Small intestine (tissue), 7 donors: ENCODE measurements at regions not wholly inside any gene's neighbourhood (a gene's known extent, or its start where the extent isn't known, plus 50 kb on each side); places are given as distances from the start of the nearest gene placed in this dataset.

ENCODE experiments used
- DNase-seq, 2 donors: peaks; one replicate each; pipeline versions ENCODE4 v3.0.0 to v3.0.0-alpha.2; 2013
- FAIRE-seq: peaks from 2 replicates; lab custom pipeline; 2012; peaks lifted over from hg19 to GRCh38; lab: Jason Lieb, UNC
- H3K27ac ChIP-seq, 3 donors: one replicate each; pipeline ENCODE4 v1.5.1; 2013; ENCODE audit warnings: low read length in 2 of 3, mild to moderate bottlenecking in 2 of 3, control low read depth in 1 of 3, inconsistent platforms in 1 of 3, low read depth in 1 of 3, moderate library complexity in 1 of 3
- H3K27me3 ChIP-seq, 3 donors: one replicate each; pipeline ENCODE4 v1.6.1; 2013; ENCODE audit warnings: low read length in 3 of 3, inconsistent platforms in 1 of 3; ENCODE audit not compliant: control insufficient read depth in 3 of 3, insufficient read depth in 3 of 3
- H3K36me3 ChIP-seq, 3 donors: one replicate each; pipeline ENCODE4 v1.6.1; 2013; ENCODE audit warnings: low read length in 3 of 3, inconsistent platforms in 1 of 3, low read depth in 1 of 3, mild to moderate bottlenecking in 1 of 3, moderate library complexity in 1 of 3; ENCODE audit not compliant: control insufficient read depth in 3 of 3, insufficient read depth in 2 of 3
- H3K4me1 ChIP-seq, 3 donors: one replicate each; pipeline ENCODE4 v1.6.1; 2013; ENCODE audit warnings: low read length in 2 of 3, inconsistent platforms in 1 of 3, low read depth in 1 of 3, mild to moderate bottlenecking in 1 of 3, moderate library complexity in 1 of 3; ENCODE audit not compliant: control insufficient read depth in 3 of 3, insufficient read depth in 2 of 3
- H3K4me3 ChIP-seq, 3 donors: one replicate each; pipeline ENCODE4 v1.5.1; 2013; ENCODE audit warnings: low read length in 3 of 3, control low read depth in 1 of 3, inconsistent platforms in 1 of 3, low read depth in 1 of 3, mild to moderate bottlenecking in 1 of 3, moderate library complexity in 1 of 3
- H3K9me3 ChIP-seq, 2 donors: one replicate each; pipeline ENCODE4 v1.6.1; 2013; ENCODE audit warnings: low read depth in 1 of 2, low read length in 1 of 2; ENCODE audit not compliant: control insufficient read depth in 2 of 2, insufficient read depth in 1 of 2
- WGBS, 3 donors: extraction: QIAGEN DNeasy Blood & Tissue Kit; methylation state at CpG; one replicate each; pipeline ENCODE4 v1.1.7; 2013; 5-methylcytosine and 5-hydroxymethylcytosine counted together
- donor health status: healthy with polysubstance abuse.
- donor health status: control.
- donor health status: control.
- donor health status: Bipolar disorder and iron deficiency.
- donor health status: healthy.

DNA sequence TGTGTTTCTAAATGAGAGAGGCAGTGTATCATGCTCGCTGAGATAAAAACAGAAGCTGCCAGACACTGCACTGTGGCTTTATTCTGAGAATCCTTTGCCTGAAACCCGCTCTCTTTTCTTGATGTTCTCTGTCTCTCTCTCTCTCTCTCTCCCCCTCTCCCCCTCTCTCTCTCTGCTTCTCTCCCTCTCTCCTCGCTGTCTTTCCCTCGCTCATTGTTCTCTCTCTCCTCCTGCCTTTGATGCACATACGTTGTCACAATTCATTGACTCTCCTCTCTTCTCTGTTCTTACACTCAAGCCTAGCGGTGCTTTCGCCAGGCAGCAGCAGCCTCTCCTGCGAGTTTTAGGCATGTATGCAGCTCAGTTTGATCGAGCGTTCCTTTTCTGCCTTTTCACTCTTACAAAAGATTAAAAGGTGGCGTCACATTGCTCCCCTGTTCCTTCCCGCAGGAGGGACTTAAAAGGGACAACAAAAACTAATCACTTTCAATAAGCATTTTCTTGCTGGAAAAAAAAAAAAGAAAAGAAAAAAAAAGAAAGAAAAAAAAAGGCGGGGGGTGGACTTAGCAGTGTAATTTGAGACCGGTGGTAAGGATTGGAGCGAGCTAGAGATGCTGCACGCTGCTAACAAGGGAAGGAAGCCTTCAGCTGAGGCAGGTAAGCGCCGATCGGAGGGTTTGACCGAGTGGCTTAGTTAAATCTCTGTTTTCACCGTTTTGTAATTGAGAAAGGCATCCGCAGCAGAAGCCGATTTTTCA is 717.9 kb upstream of the WWC1 start:
- peaks cover 0 to 21% (median 8%) of the 10 kb centered on the region in 3 donors for H3K27me3 ChIP-seq
- no peak overlapping the region for H3K27ac ChIP-seq
- WGBS, 3 donors = 2 to 4% (median 3%) methylated on average over 23 of the region's 23 CpGs
- peak; percentile 2 to 11 for DNase-seq
- H3K4me3 ChIP-seq = peak overlapping the region in 1 of 3 donors; percentile 12
- no peaks in the 10 kb centered on the region for H3K36me3 ChIP-seq
- FAIRE-seq = no peak
- no peaks in the 10 kb centered on the region for H3K4me1 ChIP-seq
- no peaks in the 10 kb centered on the region for H3K9me3 ChIP-seq

DNA sequence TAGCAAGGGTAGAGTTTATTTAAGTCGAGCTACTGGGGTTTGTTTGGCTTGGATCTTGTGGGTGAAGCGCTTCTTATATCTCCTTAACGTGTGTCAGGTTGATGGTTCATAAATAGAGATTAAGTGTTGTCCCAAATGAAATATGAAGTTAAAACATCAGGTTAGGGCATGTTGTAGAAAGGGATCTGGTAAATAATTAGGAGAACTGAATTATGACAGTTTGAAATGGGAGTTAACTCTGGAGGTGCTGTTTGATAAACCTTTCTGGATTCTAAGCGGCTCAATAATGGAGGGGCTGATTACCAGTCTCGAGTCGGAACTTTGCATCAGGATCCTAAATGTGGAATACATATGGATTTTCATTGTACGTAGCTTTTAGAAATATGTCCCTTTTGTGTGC is 717.0 kb upstream of the WWC1 start:
- FAIRE-seq (no peak), DNase-seq (no peak)
- WGBS, 3 donors = 34 to 44% (median 42%) methylated on average over 7 of the region's 7 CpGs
- Histone ChIP-seq H3K4me1 (no peaks in the 10 kb centered on the region), H3K27me3 (peaks cover 0 to 21% (median 8%) of the 10 kb centered on the region in 3 donors), H3K36me3 (no peaks in the 10 kb centered on the region), H3K4me3 (no peak overlapping the region), H3K9me3 (no peaks in the 10 kb centered on the region), H3K27ac (no peak overlapping the region)

DNA sequence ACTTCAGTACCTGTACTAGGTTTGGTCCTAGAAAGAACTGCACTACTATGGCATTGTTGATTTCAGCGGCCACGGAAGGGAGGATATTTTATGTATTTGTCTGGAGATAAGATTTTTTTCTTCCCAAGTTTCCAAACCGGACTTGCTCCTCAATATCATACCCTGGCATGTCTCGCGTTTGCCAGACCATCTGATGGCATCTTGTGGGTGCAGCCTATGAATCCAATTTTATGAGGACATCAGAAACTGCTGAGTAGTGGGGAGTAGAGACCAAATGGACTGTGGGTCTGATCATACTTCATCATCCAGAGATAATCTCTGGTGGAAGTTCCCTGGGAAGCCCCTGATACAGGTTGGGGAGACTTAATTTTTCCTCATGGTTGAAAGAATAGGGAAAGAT is 716.1 kb upstream of the WWC1 start:
- Histone ChIP-seq H3K36me3 (no peaks in the 10 kb centered on the region), H3K27ac (no peak overlapping the region), H3K4me1 (no peaks in the 10 kb centered on the region), H3K4me3 (no peak overlapping the region), H3K27me3 (peaks cover 0 to 21% (median 8%) of the 10 kb centered on the region in 3 donors), H3K9me3 (no peaks in the 10 kb centered on the region)
- 77 to 84% (median 82%) methylated on average over 5 of the region's 5 CpGs for WGBS, 3 donors
- no peak for DNase-seq
- FAIRE-seq = no peak

DNA sequence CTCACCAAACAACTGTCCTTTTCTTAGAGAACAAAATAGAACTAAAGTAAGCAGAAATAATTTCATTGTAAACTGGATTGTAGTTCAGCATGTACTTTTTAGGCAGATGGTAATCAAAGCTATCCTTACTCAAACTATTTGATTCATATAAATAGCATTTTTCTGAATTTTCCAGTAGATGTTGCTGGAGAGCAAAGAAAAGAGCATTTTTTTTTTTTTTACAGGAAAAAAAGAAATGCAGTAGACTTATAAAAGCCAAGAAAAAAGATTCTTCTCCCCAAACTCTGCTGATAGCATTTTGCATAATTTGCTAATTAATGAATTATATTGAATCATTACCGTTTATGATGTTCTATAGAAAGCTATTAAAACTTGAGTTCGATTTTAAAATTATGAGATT is 715.3 kb upstream of the WWC1 start:
- no peaks in the 10 kb centered on the region for H3K36me3 ChIP-seq
- no peak overlapping the region for H3K4me3 ChIP-seq
- H3K9me3 ChIP-seq = no peaks in the 10 kb centered on the region
- H3K4me1 ChIP-seq = no peaks in the 10 kb centered on the region
- no peak overlapping the region for H3K27ac ChIP-seq
- DNase-seq (no peak), FAIRE-seq (no peak)
- WGBS, 3 donors = 88 to 90% (median 90%) methylated on average over 2 of the region's 2 CpGs
- peaks cover 0 to 21% (median 8%) of the 10 kb centered on the region in 3 donors for H3K27me3 ChIP-seq

DNA sequence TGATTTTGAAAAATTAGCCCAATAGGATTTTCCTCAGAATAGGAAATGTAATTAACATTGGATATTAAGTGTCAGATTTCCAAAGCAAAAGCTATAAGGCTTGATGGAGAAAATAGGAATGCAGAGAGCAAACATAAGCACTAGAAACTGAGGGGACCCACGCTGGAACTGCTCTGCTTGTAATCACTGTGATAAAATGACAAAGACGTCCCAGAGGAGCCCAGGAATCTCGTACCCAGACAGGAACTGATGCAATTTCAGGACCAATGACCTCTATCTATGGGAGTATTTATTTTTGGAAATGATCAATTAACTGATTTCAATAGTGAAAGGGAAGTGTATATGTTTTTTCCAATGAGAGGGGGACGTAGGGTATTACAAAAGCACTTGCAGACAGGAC is 714.5 kb upstream of the WWC1 start:
- H3K36me3 ChIP-seq = no peaks in the 10 kb centered on the region
- no peaks in the 10 kb centered on the region for H3K9me3 ChIP-seq
- no peak for FAIRE-seq
- peaks cover 0 to 19% (median 8%) of the 10 kb centered on the region in 3 donors for H3K27me3 ChIP-seq
- DNase-seq = no peak
- no peak overlapping the region for H3K27ac ChIP-seq
- H3K4me1 ChIP-seq = no peaks in the 10 kb centered on the region
- no peak overlapping the region for H3K4me3 ChIP-seq
- 25 to 33% (median 31%) methylated on average over 4 of the region's 4 CpGs for WGBS, 3 donors

DNA sequence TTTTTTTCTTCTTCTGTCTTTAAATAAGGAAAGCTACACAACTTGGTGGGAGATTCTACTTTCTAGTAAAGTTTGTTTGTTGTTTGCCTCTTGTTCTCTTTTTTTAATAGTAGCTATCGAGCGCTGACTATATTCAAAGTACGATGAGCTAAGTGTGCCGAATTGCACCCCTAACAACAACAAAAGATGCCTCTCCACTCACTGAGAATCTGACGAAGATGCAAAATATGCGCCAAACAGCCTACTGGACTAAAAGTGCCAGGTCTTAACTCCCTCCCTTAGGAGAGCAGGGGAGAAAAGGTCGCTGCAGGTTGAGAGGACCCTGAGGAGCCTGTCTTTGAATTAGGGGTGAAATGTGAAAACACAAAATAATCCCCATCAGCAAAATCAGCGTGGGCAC is 713.8 kb upstream of the WWC1 start:
- WGBS, 3 donors = 82 to 89% (median 84%) methylated on average over 8 of the region's 8 CpGs
- H3K4me3 ChIP-seq = no peak overlapping the region
- FAIRE-seq (no peak), DNase-seq (no peak)
- H3K27me3 ChIP-seq = peaks cover 0 to 16% (median 8%) of the 10 kb centered on the region in 3 donors
- no peak overlapping the region for H3K27ac ChIP-seq
- no peaks in the 10 kb centered on the region for H3K36me3 ChIP-seq
- H3K9me3 ChIP-seq = no peaks in the 10 kb centered on the region
- no peaks in the 10 kb centered on the region for H3K4me1 ChIP-seq

DNA sequence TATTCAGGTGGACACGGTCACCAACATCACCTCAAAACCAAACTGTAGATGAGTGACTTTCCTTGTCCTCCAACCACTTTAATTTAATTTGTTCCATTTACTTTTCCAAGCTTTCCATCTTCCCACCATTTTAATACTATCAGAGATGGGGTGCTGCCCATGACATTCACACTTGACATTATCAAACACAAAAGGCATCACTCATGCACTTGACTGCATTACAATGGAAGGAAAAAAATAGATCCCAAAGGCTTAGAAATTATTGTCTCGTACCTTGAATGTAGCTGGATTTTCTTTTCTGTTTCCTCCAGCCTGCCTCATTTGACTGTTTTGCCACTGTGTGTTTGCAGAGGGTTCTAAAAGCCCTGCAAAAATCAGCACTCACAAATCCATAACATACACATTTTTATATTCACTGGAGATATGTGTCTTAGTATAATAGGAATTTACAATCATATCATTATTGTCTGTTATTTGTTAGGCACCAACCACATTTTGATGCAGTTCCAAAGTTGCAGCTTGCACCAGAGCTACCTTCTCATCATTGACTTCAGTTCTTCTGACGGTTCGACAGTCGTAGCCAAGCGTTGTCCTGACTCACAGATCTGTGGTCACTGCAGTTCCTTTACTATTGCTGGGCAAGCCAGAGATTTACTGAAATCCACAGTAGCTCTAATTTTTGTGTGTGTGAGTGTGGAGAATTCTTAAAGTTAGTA is 712.3 kb upstream of the WWC1 start:
- no peak for DNase-seq
- WGBS, 3 donors = 89 to 91% (median 91%) methylated on average over 6 of the region's 6 CpGs
- no peak for FAIRE-seq
- no peak overlapping the region for H3K4me3 ChIP-seq
- H3K36me3 ChIP-seq = no peaks in the 10 kb centered on the region
- H3K27me3 ChIP-seq = peaks cover 0 to 11% (median 4%) of the 10 kb centered on the region in 3 donors
- no peaks in the 10 kb centered on the region for H3K4me1 ChIP-seq
- no peaks in the 10 kb centered on the region for H3K9me3 ChIP-seq
- H3K27ac ChIP-seq = no peak overlapping the region

DNA sequence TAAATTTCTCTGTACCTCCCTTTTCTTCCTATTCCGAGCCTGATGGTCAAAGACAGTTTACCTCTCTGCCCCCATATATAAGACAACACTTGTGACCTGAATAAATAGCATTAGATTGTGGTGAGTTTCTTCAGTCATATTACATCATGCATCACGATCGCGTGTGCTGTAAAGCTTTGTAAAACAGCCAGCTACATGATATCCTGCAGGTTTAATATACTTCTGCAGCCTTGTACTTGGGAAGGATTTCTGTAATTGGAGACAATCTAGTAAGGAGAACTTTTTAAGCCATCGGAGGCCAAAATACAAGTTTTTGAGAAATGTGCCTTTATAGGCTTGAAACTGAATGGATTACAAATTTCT is 711.8 kb upstream of the WWC1 start:
- no peak overlapping the region for H3K27ac ChIP-seq
- WGBS, 3 donors = 86 to 88% (median 87%) methylated on average over 5 of the region's 5 CpGs
- no peak overlapping the region for H3K4me3 ChIP-seq
- H3K27me3 ChIP-seq = peaks cover 0 to 11% (median 4%) of the 10 kb centered on the region in 3 donors
- DNase-seq (no peak), FAIRE-seq (no peak)
- no peaks in the 10 kb centered on the region for H3K4me1 ChIP-seq
- H3K9me3 ChIP-seq = no peaks in the 10 kb centered on the region
- no peaks in the 10 kb centered on the region for H3K36me3 ChIP-seq
